PC-3 (cell line): ENCODE measurements at regions not wholly inside any gene's neighbourhood (a gene's known extent, or its start where the extent isn't known, plus 50 kb on each side); places are given as distances from the start of the nearest gene placed in this dataset.
A peak's percentile ranks its signal among the peaks of the same experiment; 100 is the strongest.

Experiments used
- ATAC-seq: fragments of 200-7000 bp; cut with Tn5 transposase; 2 replicates; pipeline ENCODE4 v1.9.1; 2020; ENCODE audit warnings: mild to moderate bottlenecking, moderate library complexity
- BruUV-seq: library from RNA; stranded (reverse); fragments of 400-500 nt; replicated peaks from 2 replicates; lab custom pipeline; 2021; lab: Mats Ljungman, UMichigan
- CTCF ChIA-PET: fragments of 300-600 bp; sonication (Branson Sonifier 250); formaldehyde crosslinking; loops from one replicate; lab custom pipeline; 2022; ENCODE audit warnings: antibody characterized with exemption; lab: Charles Lee
- POLR2A ChIA-PET: fragments of 300-600 bp; sonication (Branson Sonifier 250); formaldehyde crosslinking; loops from one replicate; lab custom pipeline; 2022; ENCODE audit warnings: antibody characterized with exemption; ENCODE audit not compliant: unreplicated experiment; lab: Charles Lee
- DNase-seq: peaks from one replicate; pipeline ENCODE4 v3.0.0-alpha.2; 2015
- H2AFZ ChIP-seq: fragments of 300-600 bp; sonication (generic); 2 replicates; pipeline ENCODE4 v1.6.0; 2016; ENCODE audit warnings: antibody characterized with exemption, low read length
- H3F3A ChIP-seq: fragments of 300-600 bp; sonication (generic); one replicate; pipeline ENCODE4 v1.6.0; 2017; ENCODE audit warnings: antibody characterized with exemption, low read length, control low read depth, mild to moderate bottlenecking; ENCODE audit not compliant: unreplicated experiment
- H3K27ac ChIP-seq: fragments of 300-600 bp; sonication (generic); 2 replicates; pipeline ENCODE4 v1.5.1; 2016; ENCODE audit warnings: mild to moderate bottlenecking, low read length
- H3K27me3 ChIP-seq: fragments of 300-600 bp; sonication (generic); 2 replicates; pipeline ENCODE4 v1.6.1; 2016; ENCODE audit warnings: low read length, mixed read lengths
- H3K36me3 ChIP-seq: fragments of 300-600 bp; sonication (generic); 2 replicates; pipeline ENCODE4 v1.6.1; 2016; ENCODE audit warnings: low read depth, mixed run types, low read length, mixed read lengths
- H3K4me1 ChIP-seq: fragments of 300-600 bp; sonication (generic); 2 replicates; pipeline ENCODE4 v1.5.1; 2016; ENCODE audit warnings: low read length; ENCODE audit not compliant: insufficient read depth
- H3K4me2 ChIP-seq: fragments of 300-600 bp; sonication (generic); 2 replicates; pipeline ENCODE4 v1.6.0; 2016; ENCODE audit warnings: low read length
- H3K4me3 ChIP-seq: fragments of 300-600 bp; sonication (generic); 2 replicates; pipeline ENCODE4 v1.5.1; 2016; ENCODE audit warnings: mild to moderate bottlenecking, low read length, mixed read lengths
- H3K79me2 ChIP-seq: fragments of 300-600 bp; sonication (generic); 2 replicates; pipeline ENCODE4 v1.6.1; 2017; ENCODE audit warnings: low read length, mixed read lengths
- H3K9ac ChIP-seq: fragments of 300-600 bp; sonication (generic); 2 replicates; pipeline ENCODE4 v1.6.0; 2016; ENCODE audit warnings: mild to moderate bottlenecking, low read length
- H3K9me2 ChIP-seq: fragments of 300-600 bp; sonication (generic); replicated peaks from 2 replicates; pipeline ENCODE4 v1.6.1; 2016; ENCODE audit warnings: mixed run types, low read length, mixed read lengths
- H3K9me3 ChIP-seq: fragments of 300-600 bp; sonication (generic); 2 replicates; pipeline ENCODE4 v1.6.1; 2016; ENCODE audit warnings: low read length, mixed read lengths
- H4K20me1 ChIP-seq: fragments of 300-600 bp; sonication (generic); 2 replicates; pipeline ENCODE4 v1.6.1; 2016; ENCODE audit warnings: low read length, mixed read lengths
- CTCF ChIP-seq: fragments of 300-600 bp; sonication (generic); conservative IDR thresholded peaks from 2 replicates; pipeline ENCODE4 v1.5.1; 2017; ENCODE audit warnings: antibody characterized with exemption, low read depth, mild to moderate bottlenecking, low read length
- EZH2 ChIP-seq: fragments of 300-600 bp; sonication (generic); IDR thresholded peaks from one replicate; pipeline ENCODE4 v1.6.1; 2017; ENCODE audit warnings: antibody characterized with exemption, mild to moderate bottlenecking, low read length; ENCODE audit not compliant: unreplicated experiment
- EZH2phosphoT487 ChIP-seq: fragments of 300-600 bp; sonication (generic); IDR thresholded peaks from 2 replicates; pipeline ENCODE4 v1.6.1; 2018; ENCODE audit warnings: mild to moderate bottlenecking, antibody characterized with exemption, low read length, borderline replicate concordance
- intact Hi-C: fragments of 100-400 bp; cut with micrococcal nuclease; formaldehyde crosslinking; loops from 2 replicates; pipeline ENCODE4 v1.9.0; 2023

DNA sequence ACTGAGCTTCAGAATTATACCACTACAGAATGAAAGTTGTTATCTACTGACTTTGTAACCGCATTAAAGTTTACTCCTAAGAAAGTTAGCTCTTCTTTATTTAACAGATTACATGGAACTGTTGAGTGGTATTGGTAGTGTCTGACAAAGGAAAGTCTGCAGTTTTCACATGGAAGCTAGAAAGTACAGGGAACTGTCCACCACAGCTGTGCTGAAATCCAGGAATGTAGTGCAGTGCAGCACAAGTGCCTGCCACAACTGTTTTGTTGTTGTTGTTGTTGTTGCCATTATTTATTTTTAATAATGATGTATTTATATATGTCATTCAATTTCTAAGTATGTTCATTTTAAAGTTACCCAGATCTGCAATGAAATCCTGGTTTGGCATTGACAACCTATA lies 464.9 kb downstream of the TBC1D32 start:
- Histone ChIP-seq H3K9ac (no peak overlapping the region), H3K4me1 (no peaks in the 10 kb centered on the region), H3K9me3 (no peaks in the 10 kb centered on the region), H3K36me3 (no peaks in the 10 kb centered on the region), H3K27ac (no peak overlapping the region), H3K4me3 (no peak overlapping the region), H4K20me1 (no peaks in the 10 kb centered on the region), H3K79me2 (no peaks in the 10 kb centered on the region), H3K27me3 (no peaks in the 10 kb centered on the region), H3F3A (no peaks in the 10 kb centered on the region), H2AFZ (no peak overlapping the region), H3K4me2 (no peak overlapping the region), H3K9me2 (no peaks in the 10 kb centered on the region)
- DNase-seq, result peak; percentile 3
- intact Hi-C loops, result no loop called here
- ATAC-seq, result no peak
- BruUV-seq, result no TSS peak
- TF ChIP-seq CTCF, result no peak
- TF ChIP-seq EZH2, result no peak
- no peak for TF ChIP-seq EZH2phosphoT487
- CTCF ChIA-PET, result no interaction called here
- POLR2A ChIA-PET, result no interaction called here

GRCh38 chr6:120857422-120857821 lies 476.9 kb downstream of the TBC1D32 start:
- CTCF ChIA-PET, result no interaction called here
- intact Hi-C loops, result no loop called here

More at GRCh38 chr6:120857422-120857821, 476.9 kb downstream of the TBC1D32 start:
- BruUV-seq, result no TSS peak
- Histone ChIP-seq H3K9me3 (no peaks in the 10 kb centered on the region), H3K4me3 (no peak overlapping the region), H3K9me2 (no peaks in the 10 kb centered on the region), H2AFZ (no peak overlapping the region), H3K4me2 (no peak overlapping the region), H4K20me1 (no peaks in the 10 kb centered on the region), H3K79me2 (no peaks in the 10 kb centered on the region), H3K4me1 (no peaks in the 10 kb centered on the region), H3K27me3 (no peaks in the 10 kb centered on the region), H3K9ac (no peak overlapping the region), H3K27ac (no peak overlapping the region), H3K36me3 (no peaks in the 10 kb centered on the region), H3F3A (no peaks in the 10 kb centered on the region)
- DNase-seq (no peak), ATAC-seq (no peak)
- POLR2A ChIA-PET, result no interaction called here
- no peak for TF ChIP-seq EZH2phosphoT487
- TF ChIP-seq EZH2, result no peak
- TF ChIP-seq CTCF, result no peak
